GM19193 (cell line): ENCODE measurements at regions not wholly inside any gene's neighbourhood (a gene's known extent, or its start where the extent isn't known, plus 50 kb on each side); places are given as distances from the start of the nearest gene placed in this dataset.

ENCODE experiments used
- POLR2A ChIP-seq: IDR thresholded peaks from 4 replicates; pipeline ENCODE4 v1.6.1; 2011; ENCODE audit not compliant: insufficient read depth, insufficient read length; ENCODE audit errors: extremely low read depth

DNA sequence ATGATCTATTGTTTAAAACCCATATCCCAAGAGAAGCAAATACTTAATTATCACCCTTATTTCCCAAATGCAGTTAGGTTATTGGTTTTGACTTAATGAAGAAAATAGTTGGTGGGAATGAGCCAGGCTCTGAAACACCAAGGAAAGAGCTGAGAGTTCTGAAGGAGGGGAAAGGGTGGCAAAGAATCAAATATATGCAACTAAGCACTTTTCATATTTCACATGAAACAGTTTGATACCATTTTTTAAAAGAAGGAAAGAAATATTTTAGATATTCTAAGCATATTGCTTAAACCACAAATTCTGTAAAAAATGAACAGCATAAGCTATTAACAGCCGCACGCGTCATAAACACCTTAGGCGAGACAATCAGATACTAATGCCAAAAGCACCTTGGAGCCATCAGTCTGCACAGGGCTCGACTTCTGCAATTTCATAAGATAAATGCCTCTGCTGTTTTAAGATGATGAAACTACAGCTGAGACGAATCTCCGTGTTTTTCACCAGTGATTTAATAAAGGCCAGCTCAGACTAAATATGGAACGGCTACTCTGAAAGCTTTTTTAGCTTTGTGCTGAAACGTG lies 371.7 kb downstream of the EN1 start:
- TF ChIP-seq POLR2A = no peak

DNA sequence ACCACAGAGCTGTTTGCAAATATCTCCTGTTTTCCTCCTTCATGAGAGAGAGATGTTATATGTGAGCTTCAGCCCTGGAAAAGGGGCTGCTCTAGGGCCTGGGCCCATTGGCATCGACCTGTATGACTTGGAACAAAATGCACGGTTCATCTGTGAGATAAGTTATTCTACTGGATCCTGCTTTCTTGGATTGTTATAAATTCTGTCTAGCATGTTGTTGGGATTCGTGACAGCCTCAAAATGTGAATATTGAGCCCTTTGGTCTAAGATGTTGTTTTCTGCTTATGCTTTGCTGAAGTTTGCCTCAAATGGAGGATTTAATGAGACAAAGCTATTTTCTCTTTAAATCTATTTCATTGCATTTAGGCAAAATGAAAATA lies 372.9 kb downstream of the EN1 start:
- TF ChIP-seq POLR2A = no peak

- TF ChIP-seq POLR2A = no peak
These were observed 373.5 kb downstream of the EN1 start for GRCh38 chr2:118473846-118474540.

DNA sequence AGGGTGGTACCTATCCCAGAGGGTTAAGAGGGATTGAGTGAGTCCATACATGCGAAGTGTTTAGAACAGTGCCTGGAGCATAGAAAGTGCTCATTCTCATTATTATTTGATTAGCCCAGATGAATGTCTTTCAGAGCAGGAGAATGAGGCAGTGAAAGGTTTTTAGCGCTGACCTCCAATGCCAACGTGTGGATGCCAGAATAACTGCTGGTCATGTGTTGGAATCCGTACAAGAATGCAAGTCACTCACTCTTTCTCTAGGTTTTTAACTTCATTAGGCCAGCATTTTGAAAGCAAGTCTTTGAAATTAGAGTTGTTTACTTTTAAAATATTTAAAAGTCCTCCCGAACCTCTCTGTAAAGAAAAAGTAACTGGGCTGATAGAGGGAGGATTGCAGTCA lies 374.2 kb downstream of the EN1 start:
- no peak for TF ChIP-seq POLR2A

- no peak for TF ChIP-seq POLR2A
These were observed 377.2 kb downstream of the EN1 start for GRCh38 chr2:118470297-118470696.

DNA sequence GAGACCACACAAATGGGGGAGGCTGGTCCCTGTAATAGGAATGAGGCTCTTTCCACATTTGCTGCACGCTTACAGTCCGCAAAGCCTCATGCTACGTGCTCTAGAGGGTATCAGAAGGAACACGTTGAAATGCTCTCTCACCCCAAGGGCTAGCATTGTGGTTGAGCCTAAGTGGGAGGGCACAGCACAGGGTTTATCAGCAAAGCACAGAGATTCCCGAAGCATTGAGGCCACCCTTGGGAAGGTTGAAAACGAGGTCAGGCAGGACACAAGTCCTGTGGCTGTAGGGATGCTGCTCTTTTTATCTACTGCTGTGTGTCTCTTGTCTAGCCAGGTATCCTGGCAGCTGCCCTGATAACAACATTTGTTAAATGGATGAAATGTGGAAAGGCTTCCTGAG lies 378.3 kb downstream of the EN1 start:
- TF ChIP-seq POLR2A = no peak

DNA sequence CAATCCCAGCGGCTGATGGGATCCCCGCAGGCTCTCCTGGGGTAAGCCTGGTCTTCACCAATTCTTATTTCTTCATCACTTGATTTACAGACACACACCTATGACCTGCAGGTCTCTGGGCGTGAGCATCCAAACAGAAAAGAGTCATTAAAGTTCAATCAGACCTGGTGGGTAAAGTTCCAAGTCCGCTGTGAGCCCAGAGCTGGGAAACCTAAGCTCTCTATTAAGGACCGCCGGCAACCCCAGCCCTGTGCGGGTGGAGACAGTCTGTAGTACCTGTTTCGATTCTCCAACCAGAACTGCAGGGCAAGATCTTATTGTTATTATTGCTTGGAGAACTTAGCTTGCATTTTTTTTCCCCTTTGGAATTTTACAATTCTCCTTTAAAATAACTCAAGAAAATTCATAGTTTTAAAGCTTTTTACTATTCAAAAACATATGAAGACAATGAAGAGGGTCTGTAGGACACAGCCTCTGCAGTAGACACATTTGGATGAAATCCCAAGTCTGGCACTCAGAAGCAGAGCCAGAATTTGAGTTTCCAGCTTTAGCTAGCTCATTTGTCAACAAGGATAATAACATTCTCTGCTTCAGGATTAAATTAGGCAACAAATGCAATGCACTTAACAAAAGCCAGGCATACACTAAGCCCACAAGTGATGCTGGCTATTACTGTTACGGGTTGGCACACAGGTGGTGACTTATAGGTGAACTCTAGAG lies 376.4 kb downstream of the INSIG2 start:
- TF ChIP-seq POLR2A = no peak

- no peak for TF ChIP-seq POLR2A
These were observed 375.8 kb downstream of the INSIG2 start for GRCh38 chr2:118464046-118464445.

DNA sequence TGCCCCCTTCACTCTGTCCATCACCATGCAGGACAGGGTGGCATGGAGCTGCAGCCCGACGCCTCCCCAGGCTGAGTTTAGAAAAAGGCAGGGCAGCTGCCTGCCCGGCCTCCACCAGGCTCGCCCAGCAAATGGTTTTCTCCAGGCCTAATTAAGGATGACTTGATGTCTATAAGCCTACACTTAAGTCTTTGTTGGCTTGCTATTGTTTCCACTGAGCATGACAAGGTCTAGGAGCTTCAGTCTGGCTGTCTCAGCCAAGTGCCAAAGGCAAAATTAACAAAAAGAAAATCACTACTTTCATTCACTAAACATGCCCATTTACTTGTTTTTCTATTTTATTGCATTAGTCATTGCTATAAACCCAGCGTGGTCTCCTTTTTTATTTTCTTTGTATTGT lies 372.2 kb downstream of the INSIG2 start:
- TF ChIP-seq POLR2A = no peak

DNA sequence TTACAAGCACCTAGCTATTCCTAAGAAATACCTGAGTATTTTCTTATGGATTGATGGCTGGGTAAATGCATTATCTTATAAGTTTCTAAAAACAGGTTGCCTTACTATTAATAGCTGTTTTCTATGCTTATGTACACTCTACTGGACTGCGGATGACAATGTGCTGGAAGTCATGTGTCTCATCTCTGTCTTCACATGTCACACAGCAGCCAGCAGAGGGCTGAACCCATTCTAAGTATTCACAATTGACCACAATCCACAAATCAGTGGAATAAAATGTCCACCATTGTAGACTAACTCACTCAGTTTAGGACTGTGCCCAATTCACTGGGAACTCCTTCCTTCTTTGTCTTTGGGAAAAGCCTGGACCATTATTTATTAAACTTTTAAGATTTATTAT lies 371.2 kb downstream of the INSIG2 start:
- no peak for TF ChIP-seq POLR2A

GRCh38 chr2:118457951-118458350 lies 369.7 kb downstream of the INSIG2 start:
- TF ChIP-seq POLR2A = no peak

DNA sequence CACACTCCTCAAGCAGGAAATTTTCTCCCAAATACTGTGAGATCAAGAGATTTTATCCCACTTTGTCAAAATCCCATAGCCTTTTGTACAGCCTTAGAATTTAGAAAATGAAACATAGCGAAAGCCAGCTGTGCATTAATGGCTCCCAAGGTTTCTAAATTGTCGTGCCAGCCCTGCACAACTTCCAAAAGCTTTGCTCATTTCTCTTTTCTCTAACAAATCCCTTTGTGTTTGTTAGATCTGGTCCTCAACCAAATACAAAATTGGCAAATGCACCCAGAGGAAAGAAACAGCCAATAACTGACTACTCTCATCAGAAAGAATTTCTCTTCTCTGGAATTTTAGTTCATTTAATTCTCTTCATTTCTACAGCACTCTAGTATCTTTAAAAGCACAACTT lies 361.1 kb downstream of the INSIG2 start:
- TF ChIP-seq POLR2A = no peak

DNA sequence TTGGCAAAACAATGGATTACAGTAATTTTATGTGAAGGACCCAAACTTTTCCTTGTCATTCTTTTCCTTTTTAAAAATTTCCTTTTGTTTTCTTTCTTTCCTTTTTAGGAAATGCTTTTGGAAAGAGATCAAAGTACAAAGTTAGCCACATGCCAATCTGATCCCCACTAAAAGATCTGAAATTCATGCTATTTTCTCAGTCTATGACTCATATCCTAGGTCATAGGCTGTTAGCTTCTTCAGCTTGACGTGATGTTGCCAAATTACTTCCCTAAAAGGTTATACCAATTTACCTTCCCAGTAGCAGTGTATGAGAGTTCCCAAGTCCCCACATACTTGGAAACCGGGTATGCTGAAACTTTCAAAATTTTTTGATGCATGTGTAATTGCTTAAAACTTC lies 355.3 kb downstream of the INSIG2 start:
- TF ChIP-seq POLR2A = no peak

GRCh38 chr2:118442996-118443553 lies 354.8 kb downstream of the INSIG2 start:
- no peak for TF ChIP-seq POLR2A

DNA sequence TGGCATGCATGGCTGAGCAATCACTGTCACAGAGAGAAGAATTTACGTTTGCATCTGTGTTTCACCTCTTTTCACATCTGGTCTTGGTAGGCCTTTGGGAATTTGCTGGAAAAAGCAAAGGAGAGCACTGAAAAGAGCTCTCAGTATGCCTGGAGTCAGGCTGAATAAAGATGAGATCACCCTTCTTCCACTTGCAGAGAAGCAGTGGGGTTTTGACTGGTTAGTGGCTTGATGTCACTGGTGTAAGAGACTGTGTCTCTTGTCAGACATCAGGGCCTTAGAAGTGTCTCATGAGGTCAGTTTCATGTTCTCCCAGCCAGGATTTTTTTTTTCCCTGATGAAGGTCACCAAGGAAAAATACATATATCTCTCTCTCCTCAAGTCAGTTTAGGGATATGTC lies 353.8 kb downstream of the INSIG2 start:
- no peak for TF ChIP-seq POLR2A
